Smooth muscle cell (in vitro differentiated cells): ENCODE measurements at regions not wholly inside any gene's neighbourhood (a gene's known extent, or its start where the extent isn't known, plus 50 kb on each side); places are given as distances from the start of the nearest gene placed in this dataset.
"Not testable (repeated sequence)": the region's sequence is repeated elsewhere in the genome, so short reads cannot be mapped to it uniquely, and the experiment has no call there.

Source experiments
- DNase-seq: peaks from one replicate; lab custom pipeline; 2025; ENCODE audit not compliant: unreplicated experiment; lab: John Stamatoyannopoulos, UW
- H2AFZ ChIP-seq: fragments of 200-600 bp; sonication (generic); 2 replicates; pipeline ENCODE4 v1.6.0; 2016; ENCODE audit warnings: antibody characterized with exemption, low read depth, mild to moderate bottlenecking
- H3F3A ChIP-seq: fragments of 200-600 bp; sonication (generic); 2 replicates; pipeline ENCODE4 v1.6.0; 2017; ENCODE audit warnings: antibody characterized with exemption, low read depth
- H3K27ac ChIP-seq: fragments of 200-600 bp; sonication (generic); 2 replicates; pipeline ENCODE4 v1.5.1; 2016; ENCODE audit warnings: low read depth, mild to moderate bottlenecking
- H3K27me3 ChIP-seq: fragments of 200-600 bp; sonication (generic); 2 replicates; pipeline ENCODE4 v1.6.1; 2016; ENCODE audit warnings: low read depth, mild to moderate bottlenecking
- H3K36me3 ChIP-seq: fragments of 200-600 bp; sonication (generic); 2 replicates; pipeline ENCODE4 v1.5.1; 2016; ENCODE audit warnings: low read depth
- H3K4me1 ChIP-seq: fragments of 200-600 bp; sonication (generic); 2 replicates; pipeline ENCODE4 v1.5.1; 2016; ENCODE audit warnings: low read depth
- H3K4me2 ChIP-seq: fragments of 200-600 bp; sonication (generic); 2 replicates; pipeline ENCODE4 v1.6.0; 2016; ENCODE audit warnings: mild to moderate bottlenecking
- H3K4me3 ChIP-seq: fragments of 200-600 bp; sonication (generic); 2 replicates; pipeline ENCODE4 v1.5.1; 2016; ENCODE audit warnings: mild to moderate bottlenecking
- H3K79me2 ChIP-seq: fragments of 200-600 bp; sonication (generic); 2 replicates; pipeline ENCODE4 v1.6.0; 2016; ENCODE audit warnings: low read depth, mild to moderate bottlenecking
- H3K9ac ChIP-seq: fragments of 200-600 bp; sonication (generic); 2 replicates; pipeline ENCODE4 v1.6.0; 2016; ENCODE audit warnings: low read depth
- H3K9me3 ChIP-seq: fragments of 200-600 bp; sonication (generic); replicated peaks from 2 replicates; pipeline ENCODE4 v1.5.1; 2016; ENCODE audit warnings: low read depth
- H4K20me1 ChIP-seq: fragments of 200-600 bp; sonication (generic); 2 replicates; pipeline ENCODE4 v1.6.0; 2016; ENCODE audit warnings: low read depth
- WGBS: methylation state at CpG from one replicate; pipeline ENCODE4 v1.1.7; 2016; ENCODE audit warnings: low lambda C conversion rate; 5-methylcytosine and 5-hydroxymethylcytosine counted together
- TF ChIP-seq, protein P1 (sequence below): fragments of 200-600 bp; sonication (generic); IDR thresholded peaks from 2 replicates; pipeline ENCODE4 v1.5.1; 2017; ENCODE audit warnings: borderline replicate concordance, mild to moderate bottlenecking, antibody characterized with exemption; ENCODE audit not compliant: insufficient read depth, poor library complexity, severe bottlenecking

DNA sequence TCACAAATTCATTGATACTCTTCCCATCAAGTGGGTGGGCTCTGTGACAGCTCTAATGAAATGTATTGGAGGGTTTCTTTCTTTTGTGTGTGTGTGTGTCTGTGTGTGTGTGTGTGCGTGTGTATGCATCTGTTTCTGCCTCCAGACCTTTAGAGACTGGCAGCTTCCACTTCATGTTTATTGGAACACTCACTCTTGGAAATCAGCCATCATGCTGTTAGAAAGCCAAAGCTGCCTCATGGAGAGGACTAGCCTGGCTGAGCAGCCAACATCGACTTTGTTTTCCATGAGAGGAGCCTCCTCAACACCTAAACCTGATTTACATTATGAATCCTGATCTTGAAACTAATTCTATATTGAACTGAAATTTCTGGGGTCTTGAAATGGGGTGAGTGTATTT lies 128.5 kb upstream of the FAM174A start:
- H3K4me3 ChIP-seq = no peak overlapping the region
- H3F3A ChIP-seq = peaks cover 6% of the 10 kb centered on the region
- TF ChIP-seq, protein P1, sequence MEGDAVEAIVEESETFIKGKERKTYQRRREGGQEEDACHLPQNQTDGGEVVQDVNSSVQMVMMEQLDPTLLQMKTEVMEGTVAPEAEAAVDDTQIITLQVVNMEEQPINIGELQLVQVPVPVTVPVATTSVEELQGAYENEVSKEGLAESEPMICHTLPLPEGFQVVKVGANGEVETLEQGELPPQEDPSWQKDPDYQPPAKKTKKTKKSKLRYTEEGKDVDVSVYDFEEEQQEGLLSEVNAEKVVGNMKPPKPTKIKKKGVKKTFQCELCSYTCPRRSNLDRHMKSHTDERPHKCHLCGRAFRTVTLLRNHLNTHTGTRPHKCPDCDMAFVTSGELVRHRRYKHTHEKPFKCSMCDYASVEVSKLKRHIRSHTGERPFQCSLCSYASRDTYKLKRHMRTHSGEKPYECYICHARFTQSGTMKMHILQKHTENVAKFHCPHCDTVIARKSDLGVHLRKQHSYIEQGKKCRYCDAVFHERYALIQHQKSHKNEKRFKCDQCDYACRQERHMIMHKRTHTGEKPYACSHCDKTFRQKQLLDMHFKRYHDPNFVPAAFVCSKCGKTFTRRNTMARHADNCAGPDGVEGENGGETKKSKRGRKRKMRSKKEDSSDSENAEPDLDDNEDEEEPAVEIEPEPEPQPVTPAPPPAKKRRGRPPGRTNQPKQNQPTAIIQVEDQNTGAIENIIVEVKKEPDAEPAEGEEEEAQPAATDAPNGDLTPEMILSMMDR = no peak
- H3K36me3 ChIP-seq = no peaks in the 10 kb centered on the region
- no peaks in the 10 kb centered on the region for H3K9me3 ChIP-seq
- H3K9ac ChIP-seq = no peak overlapping the region
- no peaks in the 10 kb centered on the region for H4K20me1 ChIP-seq
- H3K27ac ChIP-seq = no peak overlapping the region
- no peak for DNase-seq
- H3K27me3 ChIP-seq = no peaks in the 10 kb centered on the region
- H3K79me2 ChIP-seq = no peaks in the 10 kb centered on the region
- no peak overlapping the region for H3K4me2 ChIP-seq
- no peak overlapping the region for H2AFZ ChIP-seq
- WGBS = 88% methylated on average over 2 of the region's 2 CpGs
- no peaks in the 10 kb centered on the region for H3K4me1 ChIP-seq

DNA sequence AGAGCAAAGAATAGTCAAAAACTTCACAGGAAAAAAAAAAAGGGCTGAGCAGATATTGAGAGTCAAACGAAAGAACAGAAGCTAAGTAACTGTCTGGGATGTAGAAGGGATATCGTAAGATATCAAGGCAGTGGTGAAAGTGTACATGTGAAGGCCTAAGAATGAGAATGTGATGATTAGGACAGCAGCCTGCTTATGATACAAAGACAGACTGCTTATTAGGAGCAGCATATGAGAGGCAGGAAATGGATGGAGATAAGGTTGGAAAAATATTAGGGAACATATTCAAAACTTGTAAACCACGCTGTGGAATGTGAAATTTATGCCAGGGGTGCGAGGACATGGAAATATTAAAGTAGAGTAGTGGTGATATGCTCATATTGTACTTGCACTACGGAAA lies 133.1 kb upstream of the FAM174A start:
- TF ChIP-seq, protein P1 = no peak
- H3K4me3 ChIP-seq = no peak overlapping the region
- H3K79me2 ChIP-seq = no peaks in the 10 kb centered on the region
- H3K27ac ChIP-seq = peak overlapping the region; percentile 80
- peak overlapping the region; percentile 60 for H3K4me2 ChIP-seq
- peaks cover 10% of the 10 kb centered on the region for H3F3A ChIP-seq
- H4K20me1 ChIP-seq = no peaks in the 10 kb centered on the region
- no peak overlapping the region for H2AFZ ChIP-seq
- no peaks in the 10 kb centered on the region for H3K4me1 ChIP-seq
- no peaks in the 10 kb centered on the region for H3K9me3 ChIP-seq
- WGBS = 36% methylated on average over 5 of the region's 5 CpGs
- no peak overlapping the region for H3K9ac ChIP-seq
- DNase-seq = no peak
- H3K27me3 ChIP-seq = no peaks in the 10 kb centered on the region
- H3K36me3 ChIP-seq = no peaks in the 10 kb centered on the region

DNA sequence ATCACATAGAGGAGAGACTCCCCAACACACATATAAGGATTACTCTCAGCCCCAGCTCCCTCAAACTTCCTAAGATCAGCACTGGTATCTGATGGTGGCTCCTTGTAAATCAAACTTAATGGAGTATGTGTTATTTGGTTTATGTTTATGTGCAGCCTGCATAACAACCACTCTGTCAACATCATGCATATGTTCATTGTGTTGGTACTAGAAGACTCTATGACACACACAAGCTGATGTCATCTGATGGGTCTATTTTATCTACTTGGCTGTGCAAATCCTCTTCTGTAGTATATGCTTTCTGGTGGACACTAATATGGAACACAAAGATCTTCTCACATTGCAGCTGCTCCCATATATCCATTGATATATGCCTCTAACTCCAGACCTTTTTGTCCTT lies 134.0 kb upstream of the FAM174A start:
- no peaks in the 10 kb centered on the region for H3K9me3 ChIP-seq
- no peaks in the 10 kb centered on the region for H3K36me3 ChIP-seq
- H3K27me3 ChIP-seq = no peaks in the 10 kb centered on the region
- TF ChIP-seq, protein P1 = no peak
- no peak for DNase-seq
- peaks cover 10% of the 10 kb centered on the region for H3F3A ChIP-seq
- no peak overlapping the region for H2AFZ ChIP-seq
- H3K4me1 ChIP-seq = no peaks in the 10 kb centered on the region
- no peaks in the 10 kb centered on the region for H3K79me2 ChIP-seq
- H3K4me2 ChIP-seq = no peak overlapping the region
- no peaks in the 10 kb centered on the region for H4K20me1 ChIP-seq
- H3K9ac ChIP-seq = no peak overlapping the region
- peak overlapping the region; percentile 80 for H3K27ac ChIP-seq
- no peak overlapping the region for H3K4me3 ChIP-seq

DNA sequence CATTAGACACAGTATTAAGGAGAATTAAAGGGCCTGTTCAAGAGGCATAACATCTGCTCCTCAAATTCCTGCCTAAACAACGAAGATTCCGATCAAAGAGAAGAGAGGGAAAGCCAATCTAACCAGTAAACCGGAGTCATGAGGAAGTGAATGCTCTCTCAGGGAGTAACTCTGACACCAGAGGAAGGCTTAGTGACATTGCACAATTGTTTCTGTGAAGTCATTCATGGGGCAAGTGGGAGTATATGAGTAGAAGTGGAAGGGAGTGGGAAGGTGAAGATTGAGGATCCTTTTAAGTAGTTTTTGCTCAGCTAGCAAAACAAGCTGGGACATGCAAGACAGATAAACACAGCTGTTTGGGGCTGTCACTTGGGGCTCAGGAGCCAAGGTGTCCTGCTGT lies 136.4 kb upstream of the FAM174A start:
- peak overlapping the region; percentile 29 for H3K9ac ChIP-seq

DNA sequence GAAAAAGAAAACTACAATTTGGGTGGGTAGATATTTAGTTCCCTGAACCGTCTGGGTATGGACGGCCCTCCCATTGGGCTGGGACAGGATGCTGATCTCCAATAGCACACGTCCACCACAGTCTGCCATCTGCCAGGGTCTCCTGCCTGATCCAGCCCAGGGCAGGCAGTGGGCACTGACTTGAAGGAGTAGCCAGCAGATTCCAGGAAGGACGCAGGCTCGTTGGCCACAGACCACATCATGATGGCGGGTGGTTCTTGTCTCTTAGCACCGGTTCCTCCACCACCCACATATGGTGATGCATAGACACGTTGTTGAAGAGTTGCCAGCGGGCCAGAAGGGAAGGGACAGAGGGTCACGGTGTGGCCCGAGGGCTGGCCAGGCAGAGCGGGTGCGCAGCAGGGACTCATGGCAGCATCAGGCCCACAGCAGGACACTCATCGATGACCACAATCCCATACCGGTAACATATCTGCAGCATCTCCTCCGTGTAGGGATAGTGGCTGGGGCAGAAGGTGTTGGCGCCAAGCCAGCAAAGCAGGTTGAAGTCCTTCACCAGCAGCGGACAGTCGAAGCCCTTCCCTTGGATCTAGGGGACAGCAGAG lies 155.8 kb upstream of the FAM174A start:
- not testable (repeated sequence) for H2AFZ ChIP-seq, H4K20me1 ChIP-seq, H3K4me2 ChIP-seq, H3K27me3 ChIP-seq, H3K79me2 ChIP-seq, H3K36me3 ChIP-seq, H3K9me3 ChIP-seq, H3K4me1 ChIP-seq, DNase-seq, H3K27ac ChIP-seq, H3F3A ChIP-seq, H3K9ac ChIP-seq, H3K4me3 ChIP-seq
- WGBS = 94% methylated on average over 18 of the region's 19 CpGs

More for the DNA sequence above, 136.4 kb upstream of the FAM174A start:
- not testable (repeated sequence) for H2AFZ ChIP-seq, H3K4me1 ChIP-seq, H3K36me3 ChIP-seq, H3K4me3 ChIP-seq, DNase-seq, H4K20me1 ChIP-seq, H3K79me2 ChIP-seq, H3K9me3 ChIP-seq, H3K27me3 ChIP-seq
- H3K4me2 ChIP-seq = peak overlapping the region; percentile 27
- 10% methylated on average over 3 of the region's 3 CpGs for WGBS
- H3K27ac ChIP-seq = peak overlapping the region; percentile 85
- peaks cover 10% of the 10 kb centered on the region for H3F3A ChIP-seq

DNA sequence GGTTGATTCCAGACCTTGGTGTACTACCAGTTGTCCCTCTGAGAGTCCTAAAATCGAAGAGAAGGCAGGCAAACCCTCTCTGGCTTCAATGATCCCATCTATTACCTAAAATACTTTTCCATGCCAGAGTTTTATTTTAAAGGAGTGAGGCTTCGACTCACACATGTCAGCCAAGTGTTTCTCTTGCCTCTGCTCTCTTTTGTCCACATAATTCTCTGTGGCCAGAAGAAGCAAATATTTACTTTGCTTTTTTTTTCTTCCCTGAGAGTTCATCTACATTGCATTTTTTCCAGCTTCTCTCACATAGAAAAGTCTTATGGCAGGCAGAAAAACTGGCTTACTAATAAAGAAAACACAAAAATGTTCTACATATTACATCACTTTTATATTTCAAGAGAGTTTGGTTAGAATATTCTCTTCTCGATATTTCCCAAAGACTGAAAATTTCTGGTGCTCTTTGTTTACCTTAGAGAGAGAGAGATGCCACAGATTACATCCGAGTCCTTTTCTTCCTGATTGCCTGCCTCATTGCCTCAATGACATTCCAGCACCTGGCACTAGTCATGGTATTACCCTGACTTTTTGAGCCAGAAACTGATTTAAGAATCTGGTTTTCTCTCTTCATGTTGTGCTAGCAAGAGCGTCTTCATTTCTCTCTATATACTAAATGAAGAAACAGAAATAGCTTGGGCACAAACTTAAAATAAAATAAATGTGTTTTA lies 170.3 kb upstream of the FAM174A start:
- H3K4me1 ChIP-seq, H3K36me3 ChIP-seq, H3K4me2 ChIP-seq, H3K27ac ChIP-seq, DNase-seq, H3K79me2 ChIP-seq, H3K27me3 ChIP-seq, H3K4me3 ChIP-seq, H3K9me3 ChIP-seq, H2AFZ ChIP-seq, H4K20me1 ChIP-seq, H3K9ac ChIP-seq, H3F3A ChIP-seq: not testable (repeated sequence)
- 78% methylated on average over 5 of the region's 5 CpGs for WGBS
